Right ventricle myocardium inferior (tissue), 1 donor: ENCODE measurements at regions not wholly inside any gene's neighbourhood (a gene's known extent, or its start where the extent isn't known, plus 50 kb on each side); places are given as distances from the start of the nearest gene placed in this dataset.
"Not testable (repeated sequence)": the region's sequence is repeated elsewhere in the genome, so short reads cannot be mapped to it uniquely, and the experiment has no call there.

ENCODE experiments used
- ATAC-seq: fragments of 200-7000 bp; cut with Tn5 transposase; one replicate; pipeline ENCODE4 v1.9.1; 2020; ENCODE audit warnings: mild to moderate bottlenecking, moderate library complexity
- DNase-seq: peaks from one replicate; pipeline ENCODE4 v3.0.0; 2021; ENCODE audit errors: missing footprints
- intact Hi-C: fragments of 100-400 bp; cut with DNase I; formaldehyde crosslinking; loops from one replicate; pipeline ENCODE4 v1.11.0; 2022
- donor health status: DM: no; HTN: yes; CAD: no; lungs with severe emphysema.

- ATAC-seq, DNase-seq, intact Hi-C loops: not testable (repeated sequence)
Observed at GRCh38 chr1:238327033-238327432, 436.3 kb upstream of the ZP4 start.

GRCh38 chr1:238326479-238326878 lies 435.8 kb upstream of the ZP4 start:
- intact Hi-C loops, DNase-seq, ATAC-seq: not testable (repeated sequence)

- no peak for ATAC-seq
- intact Hi-C loops = no loop called here
Observed at GRCh38 chr1:238324211-238324864, 433.6 kb upstream of the ZP4 start.

GRCh38 chr1:238323490-238323889 lies 432.8 kb upstream of the ZP4 start:
- no peak for ATAC-seq
- intact Hi-C loops = no loop called here
- DNase-seq = no peak

More at GRCh38 chr1:238324211-238324864, 433.6 kb upstream of the ZP4 start:
- no peak for DNase-seq

GRCh38 chr1:238319957-238320356 lies 429.2 kb upstream of the ZP4 start:
- intact Hi-C loops = no loop called here
- no peak for DNase-seq
- ATAC-seq = no peak

- no peak for ATAC-seq
- DNase-seq = no peak
- intact Hi-C loops = no loop called here
Observed at GRCh38 chr1:238318294-238319110, 427.8 kb upstream of the ZP4 start.

- intact Hi-C loops = no loop called here
- DNase-seq (no peak), ATAC-seq (no peak)
Observed at GRCh38 chr1:238312969-238313368, 422.2 kb upstream of the ZP4 start.

GRCh38 chr1:238306411-238306810 lies 415.7 kb upstream of the ZP4 start:
- DNase-seq (no peak), ATAC-seq (no peak)
- intact Hi-C loops = no loop called here

- intact Hi-C loops = no loop called here
- ATAC-seq = no peak
- no peak for DNase-seq
Observed at GRCh38 chr1:238302646-238303045, 411.9 kb upstream of the ZP4 start.

GRCh38 chr1:238296371-238296770 lies 405.6 kb upstream of the ZP4 start:
- ATAC-seq (no peak), DNase-seq (no peak)
- intact Hi-C loops = no loop called here

GRCh38 chr1:238293075-238293474 lies 402.4 kb upstream of the ZP4 start:
- no peak for ATAC-seq

GRCh38 chr1:238281418-238281817 lies 390.7 kb upstream of the ZP4 start:
- no peak for DNase-seq
- ATAC-seq = no peak
- intact Hi-C loops = no loop called here

More at GRCh38 chr1:238293075-238293474, 402.4 kb upstream of the ZP4 start:
- intact Hi-C loops = no loop called here
- DNase-seq = no peak

- intact Hi-C loops = no loop called here
- DNase-seq (no peak), ATAC-seq (peak; percentile 81)
Observed at GRCh38 chr1:238279694-238280380, 389.1 kb upstream of the ZP4 start.

GRCh38 chr1:238272145-238272544 lies 381.4 kb upstream of the ZP4 start:
- no peak for ATAC-seq
- no peak for DNase-seq
- intact Hi-C loops = no loop called here

- DNase-seq = no peak
- no peak for ATAC-seq
- intact Hi-C loops = no loop called here
Observed at GRCh38 chr1:238265866-238266265, 375.1 kb upstream of the ZP4 start.

GRCh38 chr1:238264951-238265350 lies 374.2 kb upstream of the ZP4 start:
- intact Hi-C loops = no loop called here
- DNase-seq = no peak
- no peak for ATAC-seq

GRCh38 chr1:238258510-238258909 lies 367.8 kb upstream of the ZP4 start:
- intact Hi-C loops = no loop called here
- DNase-seq = no peak
- ATAC-seq = no peak

GRCh38 chr1:238257018-238257621 lies 366.4 kb upstream of the ZP4 start:
- ATAC-seq (no peak), DNase-seq (no peak)
- intact Hi-C loops = no loop called here

GRCh38 chr1:238254935-238255334 lies 364.2 kb upstream of the ZP4 start:
- intact Hi-C loops = no loop called here
- DNase-seq (no peak), ATAC-seq (no peak)
